ENCODE measurements at regions not wholly inside any gene's neighbourhood (a gene's known extent, or its start where the extent isn't known, plus 50 kb on each side); places are given as distances from the start of the nearest gene placed in this dataset.
"Not testable (repeated sequence)": the region's sequence is repeated elsewhere in the genome, so short reads cannot be mapped to it uniquely, and the experiment has no call there.

DNA sequence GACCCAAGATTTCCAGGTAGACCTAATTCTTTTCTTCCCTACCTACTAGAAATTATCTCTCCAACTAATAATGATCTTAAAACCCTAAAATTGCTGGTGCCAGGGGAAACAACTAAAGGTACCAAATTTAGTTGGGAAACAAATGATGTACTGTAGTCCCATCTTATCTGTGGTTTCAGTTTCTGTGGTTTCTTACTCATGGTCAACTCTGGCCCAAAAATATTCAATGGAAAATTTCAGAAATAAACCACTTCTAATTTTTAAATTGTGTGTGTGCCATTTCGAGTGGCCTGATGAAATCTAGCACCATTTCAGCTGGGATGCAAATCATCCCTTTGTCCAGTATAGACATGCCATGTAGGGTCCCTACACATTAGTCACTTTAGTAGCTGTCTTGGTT lies 475.2 kb upstream of the EPHA7 start:
- H3K36me3 ChIP-seq (ENCODE audit: insufficient read depth, low read length), result no peaks in the 10 kb centered on the region
- no peaks in the 10 kb centered on the region for H3K27me3 ChIP-seq (ENCODE audit: insufficient read depth, low read length)
- peaks cover 7% of the 10 kb centered on the region for H3K4me1 ChIP-seq (ENCODE audit: control insufficient read depth, insufficient read depth, low read length, unreplicated experiment)
- H3K27ac ChIP-seq (ENCODE audit: low read depth, low read length), result no peak overlapping the region
- H3K79me2 ChIP-seq (ENCODE audit: control insufficient read depth, insufficient read depth, low read length, unreplicated experiment), result no peaks in the 10 kb centered on the region
- no peak overlapping the region for H2AFZ ChIP-seq (ENCODE audit: low read length, unreplicated experiment)
- no peak overlapping the region for H3K4me3 ChIP-seq (ENCODE audit: low read depth, low read length)

DNA sequence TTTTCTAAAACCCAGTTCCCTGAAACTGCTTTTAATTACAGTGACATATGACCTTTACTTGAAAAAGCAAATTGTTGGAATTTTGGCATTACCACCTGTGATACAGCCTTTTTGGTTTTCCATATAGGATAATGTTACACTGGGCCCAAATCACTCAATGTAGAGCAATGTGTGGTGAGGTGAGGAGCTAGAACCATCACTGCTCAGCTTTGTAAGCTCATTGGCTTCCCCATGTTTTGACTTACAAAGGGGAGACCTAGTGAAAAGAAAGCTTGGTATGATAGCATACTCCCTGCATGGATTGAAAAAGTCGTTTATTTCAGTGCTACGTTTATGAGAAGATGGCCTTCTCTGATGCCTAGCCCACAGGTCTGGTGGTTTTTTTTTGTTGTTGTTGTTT lies 470.4 kb upstream of the EPHA7 start:
- Histone ChIP-seq H3K4me3 (ENCODE audit: low read depth, low read length) (no peak overlapping the region), H3K36me3 (ENCODE audit: insufficient read depth, low read length) (no peaks in the 10 kb centered on the region), H3K27me3 (ENCODE audit: insufficient read depth, low read length) (no peaks in the 10 kb centered on the region), H3K4me1 (ENCODE audit: control insufficient read depth, insufficient read depth, low read length, unreplicated experiment) (no peaks in the 10 kb centered on the region), H3K79me2 (ENCODE audit: control insufficient read depth, insufficient read depth, low read length, unreplicated experiment) (no peaks in the 10 kb centered on the region), H3K27ac (ENCODE audit: low read depth, low read length) (no peak overlapping the region), H2AFZ (ENCODE audit: low read length, unreplicated experiment) (no peak overlapping the region)

DNA sequence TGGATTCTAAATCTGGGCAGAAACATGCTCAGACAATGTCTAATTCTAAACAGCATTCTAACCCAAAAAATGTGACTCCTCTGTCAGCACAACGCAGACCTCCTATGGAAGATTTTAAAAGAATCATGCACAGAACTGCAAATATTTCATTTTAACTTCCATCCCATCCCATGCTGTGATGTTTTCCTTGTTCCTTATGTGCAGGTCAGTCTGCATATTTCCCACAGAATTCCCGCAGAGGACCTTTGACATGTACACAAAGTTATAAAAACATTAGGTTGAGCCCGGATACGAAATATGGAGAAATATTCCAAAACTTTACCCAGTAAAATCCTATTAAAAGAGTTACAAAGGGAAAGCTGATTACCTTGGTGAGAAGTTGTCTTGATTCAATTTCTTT lies 467.1 kb upstream of the EPHA7 start:
- no peak overlapping the region for H3K27ac ChIP-seq (ENCODE audit: low read depth, low read length)
- H3K27me3 ChIP-seq (ENCODE audit: insufficient read depth, low read length), result no peaks in the 10 kb centered on the region
- H3K4me1 ChIP-seq (ENCODE audit: control insufficient read depth, insufficient read depth, low read length, unreplicated experiment), result no peaks in the 10 kb centered on the region
- H2AFZ ChIP-seq (ENCODE audit: low read length, unreplicated experiment), result no peak overlapping the region
- no peaks in the 10 kb centered on the region for H3K36me3 ChIP-seq (ENCODE audit: insufficient read depth, low read length)
- H3K4me3 ChIP-seq (ENCODE audit: low read depth, low read length), result no peak overlapping the region
- no peaks in the 10 kb centered on the region for H3K79me2 ChIP-seq (ENCODE audit: control insufficient read depth, insufficient read depth, low read length, unreplicated experiment)

DNA sequence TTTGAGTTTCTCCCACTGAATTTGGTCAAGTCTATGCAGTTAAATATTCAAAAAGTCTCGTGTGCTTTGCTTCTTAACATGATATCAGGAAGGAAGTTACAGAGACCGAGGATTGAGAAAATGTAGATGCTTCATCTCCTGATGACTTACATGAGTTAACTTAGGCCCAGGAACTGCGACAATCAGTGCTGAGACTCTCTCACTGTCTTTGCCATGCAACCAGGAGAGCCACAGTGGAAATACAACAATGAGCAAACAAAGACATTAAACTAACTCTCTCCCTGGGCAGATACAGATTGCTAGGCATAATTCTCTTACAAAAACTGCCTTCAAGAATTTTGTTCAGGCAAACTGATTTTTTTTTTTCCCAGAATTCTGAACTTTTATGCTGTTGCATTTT lies 440.6 kb upstream of the EPHA7 start:
- Histone ChIP-seq H3K79me2 (ENCODE audit: control insufficient read depth, insufficient read depth, low read length, unreplicated experiment) (no peaks in the 10 kb centered on the region), H3K4me1 (ENCODE audit: control insufficient read depth, insufficient read depth, low read length, unreplicated experiment) (no peaks in the 10 kb centered on the region), H3K36me3 (ENCODE audit: insufficient read depth, low read length) (no peaks in the 10 kb centered on the region), H3K4me3 (ENCODE audit: low read depth, low read length) (no peak overlapping the region), H3K27ac (ENCODE audit: low read depth, low read length) (no peak overlapping the region), H2AFZ (ENCODE audit: low read length, unreplicated experiment) (no peak overlapping the region), H3K27me3 (ENCODE audit: insufficient read depth, low read length) (no peaks in the 10 kb centered on the region)

DNA sequence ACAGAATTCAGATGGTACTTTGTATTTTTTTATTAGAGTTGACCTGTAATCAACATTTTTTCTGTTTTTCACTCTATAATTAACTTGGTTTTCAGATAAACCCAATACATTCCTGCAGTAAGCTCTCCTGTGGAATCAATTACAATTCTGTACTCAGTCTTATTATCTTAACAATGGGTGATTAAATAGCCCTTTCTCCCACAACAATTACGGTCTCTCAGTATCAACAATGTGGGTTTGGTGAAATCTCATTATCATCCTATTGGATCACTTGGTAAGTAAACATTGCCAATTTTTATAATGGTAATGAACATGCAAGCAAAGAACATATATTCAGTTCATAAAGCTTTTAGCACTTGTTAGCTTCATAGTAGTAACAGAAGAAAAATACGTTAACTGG lies 438.9 kb upstream of the EPHA7 start:
- no peak overlapping the region for H3K4me3 ChIP-seq (ENCODE audit: low read depth, low read length)
- no peaks in the 10 kb centered on the region for H3K79me2 ChIP-seq (ENCODE audit: control insufficient read depth, insufficient read depth, low read length, unreplicated experiment)
- H2AFZ ChIP-seq (ENCODE audit: low read length, unreplicated experiment), result no peak overlapping the region
- no peak overlapping the region for H3K27ac ChIP-seq (ENCODE audit: low read depth, low read length)
- no peaks in the 10 kb centered on the region for H3K27me3 ChIP-seq (ENCODE audit: insufficient read depth, low read length)
- no peaks in the 10 kb centered on the region for H3K4me1 ChIP-seq (ENCODE audit: control insufficient read depth, insufficient read depth, low read length, unreplicated experiment)
- H3K36me3 ChIP-seq (ENCODE audit: insufficient read depth, low read length), result no peaks in the 10 kb centered on the region

DNA sequence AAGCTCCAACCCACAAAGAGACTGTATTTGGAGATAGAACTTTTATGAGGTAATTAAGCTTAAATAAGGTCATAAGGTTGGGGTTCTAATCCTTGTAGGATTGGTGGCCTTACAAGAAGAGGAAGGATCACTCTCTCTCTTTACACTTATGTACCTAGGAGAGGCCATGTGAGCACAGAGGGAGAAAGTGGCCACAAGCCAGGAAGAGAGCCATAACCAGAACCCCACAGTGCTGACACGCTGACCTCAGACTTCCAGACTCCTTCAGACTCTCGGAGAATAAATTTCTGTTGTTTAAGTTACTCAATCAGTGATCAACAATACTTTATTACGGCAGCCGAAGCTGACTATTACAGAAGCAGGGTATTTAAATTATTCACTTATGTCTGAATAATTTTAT lies 430.5 kb upstream of the EPHA7 start:
- Histone ChIP-seq H3K4me3 (ENCODE audit: low read depth, low read length) (no peak overlapping the region), H3K79me2 (ENCODE audit: control insufficient read depth, insufficient read depth, low read length, unreplicated experiment) (no peaks in the 10 kb centered on the region), H3K27ac (ENCODE audit: low read depth, low read length) (no peak overlapping the region), H3K4me1 (ENCODE audit: control insufficient read depth, insufficient read depth, low read length, unreplicated experiment) (no peaks in the 10 kb centered on the region), H2AFZ (ENCODE audit: low read length, unreplicated experiment) (peak overlapping the region; percentile 57), H3K36me3 (ENCODE audit: insufficient read depth, low read length) (no peaks in the 10 kb centered on the region), H3K27me3 (ENCODE audit: insufficient read depth, low read length) (no peaks in the 10 kb centered on the region)

DNA sequence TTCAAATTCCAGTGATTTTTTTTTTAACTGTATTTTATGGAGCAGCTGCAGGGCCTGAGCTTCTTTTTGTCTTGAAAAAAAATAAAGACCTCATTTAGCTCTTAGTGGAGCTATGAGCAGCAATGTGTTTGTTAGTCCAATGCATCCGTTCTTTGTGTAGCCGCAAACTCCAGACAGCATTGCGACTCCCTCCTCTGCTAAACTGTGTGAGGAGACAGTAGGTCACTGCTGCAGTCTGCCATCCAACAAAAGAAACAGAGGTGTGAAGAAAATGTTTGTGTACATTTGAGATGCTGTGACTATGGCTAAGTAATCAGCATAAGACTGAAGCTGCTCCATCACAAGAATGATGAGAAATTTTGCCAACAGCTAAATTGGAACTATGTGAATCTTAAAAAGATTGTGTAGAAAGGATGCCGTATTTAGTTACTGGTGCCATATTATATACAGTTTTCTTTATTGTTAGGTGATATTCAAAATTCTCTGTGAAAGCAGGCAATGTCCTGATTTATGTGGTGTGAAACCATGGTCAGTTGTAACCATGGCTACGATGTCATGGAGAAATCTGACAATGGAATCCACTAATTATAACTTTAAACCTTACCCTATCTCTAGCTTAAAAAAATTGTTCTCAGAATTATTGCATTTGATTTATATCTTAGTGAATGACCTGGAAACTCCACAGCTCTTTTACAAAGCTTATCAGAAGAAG lies 428.8 kb upstream of the EPHA7 start:
- Histone ChIP-seq H3K27ac (ENCODE audit: low read depth, low read length) (no peak overlapping the region), H3K4me3 (ENCODE audit: low read depth, low read length) (no peak overlapping the region), H3K4me1 (ENCODE audit: control insufficient read depth, insufficient read depth, low read length, unreplicated experiment) (no peaks in the 10 kb centered on the region), H3K27me3 (ENCODE audit: insufficient read depth, low read length) (no peaks in the 10 kb centered on the region), H2AFZ (ENCODE audit: low read length, unreplicated experiment) (no peak overlapping the region), H3K79me2 (ENCODE audit: control insufficient read depth, insufficient read depth, low read length, unreplicated experiment) (no peaks in the 10 kb centered on the region), H3K36me3 (ENCODE audit: insufficient read depth, low read length) (no peaks in the 10 kb centered on the region)

DNA sequence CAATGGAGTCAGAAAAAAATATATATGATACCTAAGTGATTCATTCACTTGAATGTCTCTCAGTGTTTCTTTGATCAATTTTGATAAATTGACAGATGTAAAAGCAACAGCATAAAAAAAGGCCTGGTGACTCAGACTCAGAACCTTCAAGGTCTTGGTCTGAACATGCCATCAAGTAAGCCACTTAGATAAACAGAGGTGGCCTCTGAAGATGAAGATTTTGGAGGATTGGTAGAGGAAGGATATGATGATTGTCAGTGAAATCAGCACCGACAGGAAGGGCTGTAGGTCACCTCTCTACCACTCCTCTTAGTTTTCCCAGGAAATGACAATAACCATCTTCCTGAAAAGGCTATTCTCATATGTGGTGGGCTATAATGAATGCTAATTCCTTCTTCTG lies 422.8 kb upstream of the EPHA7 start:
- no peaks in the 10 kb centered on the region for H3K27me3 ChIP-seq (ENCODE audit: insufficient read depth, low read length)
- H3K27ac ChIP-seq (ENCODE audit: low read depth, low read length), result no peak overlapping the region
- no peaks in the 10 kb centered on the region for H3K36me3 ChIP-seq (ENCODE audit: insufficient read depth, low read length)
- H3K4me3 ChIP-seq (ENCODE audit: low read depth, low read length), result no peak overlapping the region
- H3K4me1 ChIP-seq (ENCODE audit: control insufficient read depth, insufficient read depth, low read length, unreplicated experiment), result peaks cover 2% of the 10 kb centered on the region
- H2AFZ ChIP-seq (ENCODE audit: low read length, unreplicated experiment), result no peak overlapping the region
- no peaks in the 10 kb centered on the region for H3K79me2 ChIP-seq (ENCODE audit: control insufficient read depth, insufficient read depth, low read length, unreplicated experiment)

DNA sequence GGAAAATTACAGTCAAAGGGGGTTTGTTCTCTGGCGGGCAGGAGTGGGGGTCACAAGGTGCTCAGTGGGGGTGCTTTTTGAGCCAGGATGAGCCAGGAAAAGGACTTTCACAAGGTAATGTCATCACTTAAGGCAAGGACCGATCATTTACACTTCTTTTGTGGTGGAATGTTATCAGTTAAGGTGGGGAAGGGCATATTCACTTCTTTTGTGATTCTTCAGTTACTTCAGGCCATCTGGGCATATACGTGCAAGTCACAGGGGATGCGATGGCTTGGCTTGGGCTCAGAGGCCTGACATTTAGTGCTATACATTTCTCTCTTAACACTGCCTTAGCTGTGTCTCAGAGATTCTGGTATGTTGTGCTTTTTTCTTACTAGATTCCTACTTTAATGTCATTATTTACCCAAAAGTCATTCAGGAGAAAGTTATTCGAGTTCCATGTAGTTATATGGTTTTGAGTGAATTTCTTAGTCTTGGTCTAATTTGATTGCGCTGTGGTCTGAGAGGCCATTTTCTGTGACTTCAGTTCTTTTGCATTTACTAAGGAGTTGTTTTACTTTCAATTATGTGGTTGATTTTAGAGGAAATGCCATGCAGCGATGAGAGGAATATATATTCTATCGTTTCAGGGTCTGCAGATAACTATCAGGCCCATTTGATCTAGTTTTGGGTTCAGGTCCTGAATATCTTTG lies 416.2 kb upstream of the EPHA7 start:
- not testable (repeated sequence) for H3K79me2 ChIP-seq (ENCODE audit: control insufficient read depth, insufficient read depth, low read length, unreplicated experiment); H3K4me3 ChIP-seq (ENCODE audit: low read depth, low read length); H3K27me3 ChIP-seq (ENCODE audit: insufficient read depth, low read length); H3K27ac ChIP-seq (ENCODE audit: low read depth, low read length); H2AFZ ChIP-seq (ENCODE audit: low read length, unreplicated experiment); H3K4me1 ChIP-seq (ENCODE audit: control insufficient read depth, insufficient read depth, low read length, unreplicated experiment); H3K36me3 ChIP-seq (ENCODE audit: insufficient read depth, low read length)

DNA sequence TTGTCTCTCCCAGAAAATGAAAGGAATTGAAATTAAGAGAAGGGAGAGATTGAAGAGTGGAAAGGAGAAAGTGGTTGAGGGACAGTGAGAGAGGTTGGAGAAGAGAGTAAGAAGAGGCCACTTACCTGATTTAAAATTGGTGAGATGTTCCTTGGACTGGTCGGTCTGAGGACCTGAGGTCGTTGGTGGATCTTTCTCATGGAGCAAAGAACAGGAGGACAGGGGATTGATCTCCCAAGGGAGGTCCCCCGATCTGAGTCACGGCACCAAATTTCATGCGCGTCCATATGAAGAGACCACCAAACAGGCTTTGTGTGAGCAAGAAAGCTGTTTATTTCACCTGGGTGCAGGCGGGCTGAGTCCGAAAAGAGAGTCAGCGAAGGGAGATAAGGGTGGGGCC lies 415.7 kb upstream of the EPHA7 start:
- not testable (repeated sequence) for H3K4me3 ChIP-seq (ENCODE audit: low read depth, low read length); H3K36me3 ChIP-seq (ENCODE audit: insufficient read depth, low read length); H3K27ac ChIP-seq (ENCODE audit: low read depth, low read length); H3K27me3 ChIP-seq (ENCODE audit: insufficient read depth, low read length); H2AFZ ChIP-seq (ENCODE audit: low read length, unreplicated experiment); H3K4me1 ChIP-seq (ENCODE audit: control insufficient read depth, insufficient read depth, low read length, unreplicated experiment); H3K79me2 ChIP-seq (ENCODE audit: control insufficient read depth, insufficient read depth, low read length, unreplicated experiment)

DNA sequence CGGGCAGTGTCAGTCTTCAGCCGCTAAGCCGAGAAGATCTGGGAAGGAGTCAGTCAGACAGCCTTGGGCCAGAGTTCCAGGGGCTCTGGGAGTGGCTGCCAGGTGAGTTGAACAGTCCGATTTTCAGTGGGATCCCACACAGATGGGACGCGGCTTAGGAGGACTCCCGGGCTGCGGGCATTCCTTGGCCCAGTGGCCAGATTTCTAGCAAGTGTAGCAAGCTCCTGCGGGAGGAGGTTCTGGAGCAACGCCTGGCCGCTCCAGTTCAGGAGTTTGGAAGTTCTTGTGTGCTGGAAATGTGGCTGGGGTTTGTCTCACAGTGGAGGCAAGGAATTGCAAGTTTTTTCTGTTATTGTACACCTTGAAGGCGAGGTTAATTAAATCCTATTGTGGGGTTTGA lies 414.0 kb upstream of the EPHA7 start:
- not testable (repeated sequence) for H3K4me3 ChIP-seq (ENCODE audit: low read depth, low read length); H3K4me1 ChIP-seq (ENCODE audit: control insufficient read depth, insufficient read depth, low read length, unreplicated experiment); H3K27ac ChIP-seq (ENCODE audit: low read depth, low read length); H3K36me3 ChIP-seq (ENCODE audit: insufficient read depth, low read length); H2AFZ ChIP-seq (ENCODE audit: low read length, unreplicated experiment); H3K27me3 ChIP-seq (ENCODE audit: insufficient read depth, low read length); H3K79me2 ChIP-seq (ENCODE audit: control insufficient read depth, insufficient read depth, low read length, unreplicated experiment)

Data from ACC112 (cell line).